Kidney (tissue), 13 donors: ENCODE measurements at regions not wholly inside any gene's neighbourhood (a gene's known extent, or its start where the extent isn't known, plus 50 kb on each side); places are given as distances from the start of the nearest gene placed in this dataset.
A peak's percentile ranks its signal among the peaks of the same experiment; 100 is the strongest.

Source experiments
- DNase-seq, 5 donors: peaks; one replicate each; pipeline ENCODE4 v3.0.0-alpha.2; 2013 to 2020
- FAIRE-seq: peaks from 2 replicates; lab custom pipeline; 2012; peaks lifted over from hg19 to GRCh38; lab: Jason Lieb, UNC
- H3K27ac ChIP-seq, 2 donors: one replicate each; pipeline ENCODE4 v1.7.0; 2013; ENCODE audit warnings: low read depth in 2 of 2, low read length in 2 of 2, inconsistent platforms in 1 of 2
- H3K27me3 ChIP-seq: one replicate; pipeline ENCODE4 v1.7.1; 2013; ENCODE audit warnings: low read length, inconsistent platforms; ENCODE audit not compliant: control insufficient read depth, insufficient read depth
- H3K36me3 ChIP-seq, 3 donors: one replicate each; pipeline versions ENCODE4 v1.7.0 to v1.7.1; 2013; ENCODE audit warnings: low read length in 3 of 3, control low read depth in 1 of 3, inconsistent platforms in 1 of 3; ENCODE audit not compliant: insufficient read depth in 3 of 3, control insufficient read depth in 2 of 3
- H3K4me1 ChIP-seq, 3 donors: one replicate each; pipeline versions ENCODE4 v1.7.0 to v1.7.1; 2013; ENCODE audit warnings: low read length in 3 of 3, inconsistent platforms in 1 of 3, low read depth in 1 of 3; ENCODE audit not compliant: control insufficient read depth in 2 of 3, insufficient read depth in 2 of 3
- H3K4me3 ChIP-seq, 3 donors: one replicate each; pipeline versions ENCODE4 v1.7.0 to v1.8.1; 2013; ENCODE audit warnings: low read length in 3 of 3, control low read depth in 1 of 3, inconsistent platforms in 1 of 3
- H3K9ac ChIP-seq, 3 donors: one replicate each; pipeline versions ENCODE4 v1.7.0 to v1.7.1; 2013; ENCODE audit warnings: low read length in 3 of 3, control low read depth in 1 of 3, inconsistent platforms in 1 of 3
- H3K9me3 ChIP-seq, 3 donors: one replicate each; pipeline versions ENCODE4 v1.7.0 to v1.7.1; 2013; ENCODE audit warnings: low read length in 3 of 3, control low read depth in 1 of 3, inconsistent platforms in 1 of 3; ENCODE audit not compliant: control insufficient read depth in 2 of 3, insufficient read depth in 1 of 3
- CTCF ChIP-seq: IDR thresholded peaks from 3 replicates; pipeline ENCODE4 v1.5.1; 2012; ENCODE audit warnings: mild to moderate bottlenecking, moderate library complexity, borderline replicate concordance; ENCODE audit not compliant: insufficient read depth; ENCODE audit errors: extremely low read depth
- intact Hi-C: fragments of 100-400 bp; cut with DNase I; formaldehyde crosslinking; loops from one replicate; pipeline ENCODE4 v1.11.1; 2022
- donor health status: control.
- donor health status: control.
- donor health status: control.
- donor health status: control.
- donor health status: control.
- donor health status: DM: yes; HTN: yes; CAD: no.
- donor health status: Normal renal cell carcinoma (clear cell type).

- intact Hi-C loops = no loop called here
- H3K36me3 ChIP-seq = no peaks in the 10 kb centered on the region
- H3K9ac ChIP-seq = no peak overlapping the region
- no peaks in the 10 kb centered on the region for H3K27me3 ChIP-seq
- no peak for DNase-seq
- no peaks in the 10 kb centered on the region for H3K4me1 ChIP-seq
- no peak for TF ChIP-seq CTCF
- H3K27ac ChIP-seq = no peak overlapping the region
- no peak for FAIRE-seq
- no peak overlapping the region for H3K4me3 ChIP-seq
- H3K9me3 ChIP-seq = no peaks in the 10 kb centered on the region
These were observed 147.3 kb downstream of the B3GNT2 start for GRCh38 chr2:62343206-62343605.

GRCh38 chr2:62340994-62341484 lies 145.1 kb downstream of the B3GNT2 start:
- H3K27me3 ChIP-seq = no peaks in the 10 kb centered on the region
- intact Hi-C loops = no loop called here
- no peak overlapping the region for H3K27ac ChIP-seq
- no peak overlapping the region for H3K4me3 ChIP-seq
- H3K36me3 ChIP-seq = no peaks in the 10 kb centered on the region
- no peak for TF ChIP-seq CTCF
- DNase-seq (peak; percentile 32 to 77 (median 54)), FAIRE-seq (no peak)
- H3K9ac ChIP-seq = no peak overlapping the region
- H3K4me1 ChIP-seq = no peaks in the 10 kb centered on the region
- no peaks in the 10 kb centered on the region for H3K9me3 ChIP-seq

GRCh38 chr2:62339837-62340236 lies 143.9 kb downstream of the B3GNT2 start:
- no peak for FAIRE-seq

More at GRCh38 chr2:62339837-62340236, 143.9 kb downstream of the B3GNT2 start:
- H3K36me3 ChIP-seq = no peaks in the 10 kb centered on the region
- no peaks in the 10 kb centered on the region for H3K9me3 ChIP-seq
- no peak for TF ChIP-seq CTCF
- intact Hi-C loops = no loop called here
- DNase-seq = no peak
- no peak overlapping the region for H3K27ac ChIP-seq
- peaks cover 0 to 4% (median 0%) of the 10 kb centered on the region in 3 donors for H3K4me1 ChIP-seq
- H3K27me3 ChIP-seq = no peaks in the 10 kb centered on the region
- H3K9ac ChIP-seq = no peak overlapping the region
- no peak overlapping the region for H3K4me3 ChIP-seq
